Small intestine (tissue), 7 donors: ENCODE measurements at regions not wholly inside any gene's neighbourhood (a gene's known extent, or its start where the extent isn't known, plus 50 kb on each side); places are given as distances from the start of the nearest gene placed in this dataset.
A peak's percentile ranks its signal among the peaks of the same experiment; 100 is the strongest.
"Not testable (repeated sequence)": the region's sequence is repeated elsewhere in the genome, so short reads cannot be mapped to it uniquely, and the experiment has no call there.

Experiments
- DNase-seq, 2 donors: peaks; one replicate each; pipeline versions ENCODE4 v3.0.0 to v3.0.0-alpha.2; 2013
- FAIRE-seq: peaks from 2 replicates; lab custom pipeline; 2012; peaks lifted over from hg19 to GRCh38; lab: Jason Lieb, UNC
- H3K27ac ChIP-seq, 3 donors: one replicate each; pipeline ENCODE4 v1.5.1; 2013; ENCODE audit warnings: low read length in 2 of 3, mild to moderate bottlenecking in 2 of 3, control low read depth in 1 of 3, inconsistent platforms in 1 of 3, low read depth in 1 of 3, moderate library complexity in 1 of 3
- H3K27me3 ChIP-seq, 3 donors: one replicate each; pipeline ENCODE4 v1.6.1; 2013; ENCODE audit warnings: low read length in 3 of 3, inconsistent platforms in 1 of 3; ENCODE audit not compliant: control insufficient read depth in 3 of 3, insufficient read depth in 3 of 3
- H3K36me3 ChIP-seq, 3 donors: one replicate each; pipeline ENCODE4 v1.6.1; 2013; ENCODE audit warnings: low read length in 3 of 3, inconsistent platforms in 1 of 3, low read depth in 1 of 3, mild to moderate bottlenecking in 1 of 3, moderate library complexity in 1 of 3; ENCODE audit not compliant: control insufficient read depth in 3 of 3, insufficient read depth in 2 of 3
- H3K4me1 ChIP-seq, 3 donors: one replicate each; pipeline ENCODE4 v1.6.1; 2013; ENCODE audit warnings: low read length in 2 of 3, inconsistent platforms in 1 of 3, low read depth in 1 of 3, mild to moderate bottlenecking in 1 of 3, moderate library complexity in 1 of 3; ENCODE audit not compliant: control insufficient read depth in 3 of 3, insufficient read depth in 2 of 3
- H3K4me3 ChIP-seq, 3 donors: one replicate each; pipeline ENCODE4 v1.5.1; 2013; ENCODE audit warnings: low read length in 3 of 3, control low read depth in 1 of 3, inconsistent platforms in 1 of 3, low read depth in 1 of 3, mild to moderate bottlenecking in 1 of 3, moderate library complexity in 1 of 3
- H3K9me3 ChIP-seq, 2 donors: one replicate each; pipeline ENCODE4 v1.6.1; 2013; ENCODE audit warnings: low read depth in 1 of 2, low read length in 1 of 2; ENCODE audit not compliant: control insufficient read depth in 2 of 2, insufficient read depth in 1 of 2
- WGBS, 3 donors: extraction: QIAGEN DNeasy Blood & Tissue Kit; methylation state at CpG; one replicate each; pipeline ENCODE4 v1.1.7; 2013; 5-methylcytosine and 5-hydroxymethylcytosine counted together
- donor health status: healthy with polysubstance abuse.
- donor health status: control.
- donor health status: control.
- donor health status: Bipolar disorder and iron deficiency.
- donor health status: healthy.

DNA sequence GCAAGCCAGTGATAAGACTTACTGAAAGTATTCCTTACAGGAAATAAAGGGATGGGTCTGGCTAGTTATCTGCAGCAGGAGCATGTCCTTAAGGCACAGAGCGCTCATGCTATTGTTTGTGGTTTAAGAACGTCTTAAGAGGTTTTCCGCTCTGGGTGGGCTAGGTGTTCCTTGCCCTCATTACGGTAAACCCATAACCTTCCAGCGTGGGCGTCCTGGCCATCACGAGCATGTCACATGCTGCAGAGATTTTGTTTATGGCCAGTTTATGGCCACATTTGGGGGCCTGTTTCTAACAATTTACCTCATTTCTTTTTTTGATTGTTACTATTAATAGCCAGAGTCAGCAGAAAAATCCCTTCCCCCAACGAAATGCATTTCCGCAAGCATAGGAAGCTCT, 61.0 kb upstream of the TNK2 start:
- not testable (repeated sequence) for DNase-seq, H3K27me3 ChIP-seq, H3K27ac ChIP-seq, FAIRE-seq, H3K9me3 ChIP-seq, H3K4me3 ChIP-seq
- Histone ChIP-seq H3K4me1 (peaks cover 0 to 12% (median 0%) of the 10 kb centered on the region in 3 donors), H3K36me3 (peaks cover 2 to 58% (median 15%) of the 10 kb centered on the region in 3 donors)
- 88 to 92% (median 90%) methylated on average over 8 to 9 of the region's 9 CpGs for WGBS, 3 donors

DNA sequence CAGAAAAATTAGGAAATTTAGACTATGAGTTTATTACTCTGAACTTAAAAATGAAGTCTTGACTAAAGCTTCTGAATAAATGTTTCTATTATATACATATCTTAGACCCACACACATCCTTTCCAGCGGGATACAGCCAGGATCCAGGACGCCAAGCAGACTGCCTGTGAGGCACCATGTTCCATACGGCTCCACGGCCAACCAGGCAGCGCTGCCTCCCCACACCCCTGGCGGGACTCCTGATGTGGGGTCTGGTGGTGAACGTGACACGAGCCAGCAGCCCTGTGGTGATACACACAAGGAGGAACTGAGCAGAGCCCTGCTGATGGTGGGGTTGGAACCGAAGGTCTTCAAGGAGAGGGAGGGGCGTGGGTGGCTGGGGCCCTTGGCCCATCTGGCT, 59.8 kb upstream of the TNK2 start:
- not testable (repeated sequence) for H3K9me3 ChIP-seq, H3K4me3 ChIP-seq, DNase-seq, H3K27ac ChIP-seq, H3K27me3 ChIP-seq, FAIRE-seq
- 92 to 96% (median 93%) methylated on average over 8 of the region's 10 CpGs for WGBS, 3 donors
- Histone ChIP-seq H3K4me1 (peaks cover 0 to 12% (median 0%) of the 10 kb centered on the region in 3 donors), H3K36me3 (peaks cover 2 to 51% (median 12%) of the 10 kb centered on the region in 3 donors)

DNA sequence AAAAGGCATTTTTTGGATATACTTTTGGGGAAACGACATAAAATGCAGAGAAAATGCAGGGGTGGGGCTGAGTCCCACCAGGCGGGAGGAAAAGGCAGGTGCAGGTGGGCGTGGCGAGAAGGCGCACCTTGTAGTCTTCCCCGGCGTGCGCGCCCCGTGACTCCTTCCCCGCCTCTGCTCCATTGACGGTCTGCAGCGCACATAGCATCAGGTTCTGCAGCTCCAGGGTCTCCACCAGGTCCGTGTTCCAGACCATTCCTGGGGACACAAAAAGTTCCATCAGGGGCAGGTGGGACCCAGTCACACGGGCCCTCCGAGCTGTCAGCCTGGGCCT, 59.0 kb upstream of the TNK2 start:
- not testable (repeated sequence) for H3K4me3 ChIP-seq, H3K27me3 ChIP-seq, DNase-seq, H3K27ac ChIP-seq, H3K9me3 ChIP-seq, FAIRE-seq
- WGBS, 3 donors, result no CpG with 5 or more reads among the region's 16 CpGs
- peaks cover 0 to 12% (median 0%) of the 10 kb centered on the region in 3 donors for H3K4me1 ChIP-seq
- H3K36me3 ChIP-seq, result peaks cover 2 to 57% (median 12%) of the 10 kb centered on the region in 3 donors

DNA sequence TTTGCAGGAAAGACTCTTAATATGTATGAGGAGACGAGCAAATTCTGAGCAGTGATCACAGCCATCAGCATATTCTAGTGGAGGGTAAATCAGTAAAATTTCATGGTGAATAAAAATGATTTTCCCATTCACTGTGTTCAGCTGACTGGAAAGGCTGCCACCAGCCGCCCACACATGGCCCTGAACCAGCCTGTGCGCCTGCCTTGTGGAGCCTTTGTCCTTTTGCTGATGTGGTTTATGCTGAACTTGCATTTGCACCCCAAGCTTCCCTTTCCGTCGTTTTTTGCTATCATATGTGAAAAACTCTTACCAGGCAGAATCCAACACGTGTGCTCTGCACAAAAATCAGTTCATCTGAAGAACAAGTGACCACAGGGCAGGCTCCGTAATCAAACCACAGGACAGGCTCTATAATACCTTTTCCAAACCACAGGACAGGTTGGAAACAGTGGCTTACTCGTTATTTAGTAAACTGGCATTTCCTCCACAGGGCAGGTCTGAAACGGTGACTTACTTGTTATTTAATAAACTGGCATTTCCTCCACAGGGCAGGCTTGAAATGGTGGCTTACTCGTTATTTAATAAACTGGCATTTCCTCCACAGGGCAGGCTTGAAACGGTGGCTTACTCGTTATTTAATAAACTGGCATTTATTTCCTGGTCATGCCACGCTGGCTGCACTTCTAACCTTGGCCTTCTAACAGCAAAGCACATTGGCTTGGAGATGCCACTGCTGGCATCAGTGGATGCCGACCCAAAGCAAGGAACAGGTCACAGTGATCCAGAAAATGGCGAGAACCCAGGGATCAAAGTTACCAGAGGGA, 58.4 kb upstream of the TNK2 start:
- H3K9me3 ChIP-seq, H3K27me3 ChIP-seq, H3K4me3 ChIP-seq, FAIRE-seq, DNase-seq: not testable (repeated sequence)
- 47 to 71% (median 54%) methylated on average over 12 to 13 of the region's 15 CpGs for WGBS, 3 donors
- peak overlapping the region in 2 of 3 donors; percentile 41 to 85 for H3K27ac ChIP-seq
- peaks cover 0 to 12% (median 0%) of the 10 kb centered on the region in 3 donors for H3K4me1 ChIP-seq
- H3K36me3 ChIP-seq, result peaks cover 2 to 57% (median 10%) of the 10 kb centered on the region in 3 donors

DNA sequence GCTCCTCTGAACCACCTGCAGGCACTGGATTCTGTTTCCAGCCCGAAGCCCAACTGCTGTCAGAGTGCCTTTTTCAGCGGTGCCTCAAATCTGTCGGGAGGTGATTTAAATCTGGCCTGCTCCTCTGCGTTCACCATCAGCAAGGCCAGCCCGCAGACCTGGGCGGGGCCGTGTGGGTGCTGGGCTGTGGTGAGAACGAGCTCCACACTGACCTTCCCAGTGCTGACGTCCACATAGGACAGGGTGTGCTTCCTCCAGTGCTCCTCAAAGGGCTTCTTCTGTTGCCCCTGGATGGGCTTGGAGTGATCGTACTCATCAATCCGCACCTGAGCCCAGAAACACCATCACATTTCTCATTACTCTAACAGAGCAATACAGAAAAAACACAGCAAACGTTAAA, 56.9 kb upstream of the TNK2 start:
- H3K36me3 ChIP-seq, result peaks cover 2 to 54% (median 6%) of the 10 kb centered on the region in 3 donors
- peak overlapping the region; percentile 90 to 92 (median 92) for H3K27ac ChIP-seq
- H3K4me1 ChIP-seq, result peaks cover 0 to 12% (median 0%) of the 10 kb centered on the region in 3 donors
- WGBS, 3 donors, result 57 to 81% (median 75%) methylated on average over 11 to 12 of the region's 12 CpGs
- not testable (repeated sequence) for H3K4me3 ChIP-seq, H3K9me3 ChIP-seq, FAIRE-seq, H3K27me3 ChIP-seq
- DNase-seq, result peak in 1 of 2 donors; percentile 53

DNA sequence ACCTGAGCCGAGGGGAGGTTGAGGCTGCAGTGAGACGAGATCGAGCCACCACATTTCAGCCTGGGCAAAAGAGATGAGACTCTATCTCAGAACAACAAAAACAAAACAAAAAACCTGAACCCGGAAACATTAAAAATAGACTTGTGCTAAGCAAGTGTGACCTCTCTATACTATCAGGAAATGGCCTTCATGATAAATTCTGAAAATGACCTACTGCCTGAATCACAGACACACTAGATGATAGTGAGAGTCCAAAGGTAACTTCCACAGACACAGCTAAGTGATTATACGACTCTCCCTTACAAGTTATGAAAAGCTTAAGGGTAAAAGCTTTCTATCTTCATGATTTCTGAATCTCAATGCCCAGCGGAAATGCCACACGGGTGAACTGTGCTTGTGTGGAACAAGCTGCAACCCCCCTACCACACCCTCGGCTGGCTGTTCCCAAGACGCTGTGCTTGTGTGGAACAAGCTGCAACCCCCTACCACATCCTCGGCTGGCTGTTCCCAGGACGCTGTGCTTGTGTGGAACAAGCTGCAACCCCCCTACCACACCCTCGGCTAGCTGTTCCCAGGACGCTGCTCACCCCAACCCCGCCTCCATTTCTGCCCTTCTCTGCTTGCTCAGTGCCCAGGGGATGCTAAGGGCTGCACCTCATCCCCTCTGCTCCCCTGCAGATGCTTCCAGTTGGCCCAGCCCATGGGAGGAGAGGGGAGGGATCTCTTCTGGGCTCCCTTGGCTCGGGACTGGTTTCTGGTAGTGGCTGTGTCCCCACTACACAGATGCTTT, 56.2 kb upstream of the TNK2 start:
- not testable (repeated sequence) for FAIRE-seq, H3K9me3 ChIP-seq, H3K4me3 ChIP-seq, H3K27me3 ChIP-seq
- 30 to 67% (median 58%) methylated on average over 15 of the region's 15 CpGs for WGBS, 3 donors
- peak; percentile 38 to 72 for DNase-seq
- Histone ChIP-seq H3K27ac (peak overlapping the region; percentile 90 to 92 (median 92)), H3K36me3 (peaks cover 2 to 51% (median 4%) of the 10 kb centered on the region in 3 donors), H3K4me1 (peaks cover 0 to 12% (median 0%) of the 10 kb centered on the region in 3 donors)

DNA sequence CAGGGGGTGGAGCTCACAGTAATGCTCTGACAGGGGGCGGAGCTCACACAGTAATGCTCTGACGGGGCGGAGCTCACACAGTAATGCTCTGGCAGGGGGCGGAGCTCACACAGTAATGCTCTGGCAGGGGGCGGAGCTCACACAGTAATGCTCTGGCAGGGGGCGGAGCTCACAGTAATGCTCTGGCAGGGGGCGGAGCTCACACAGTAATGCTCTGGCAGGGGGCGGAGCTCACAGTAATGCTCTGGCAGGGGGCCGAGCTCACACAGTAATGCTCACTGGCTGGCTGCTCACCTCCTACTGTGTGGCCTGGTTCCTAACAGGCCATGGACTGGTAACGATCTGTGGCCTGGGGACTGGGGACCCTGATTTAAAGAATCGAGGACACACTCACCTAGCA, 53.9 kb upstream of the TNK2 start:
- not testable (repeated sequence) for H3K27ac ChIP-seq, DNase-seq, FAIRE-seq, H3K9me3 ChIP-seq, H3K4me3 ChIP-seq, H3K27me3 ChIP-seq
- WGBS, 3 donors, result 96 to 98% (median 97%) methylated on average over 11 of the region's 11 CpGs
- Histone ChIP-seq H3K4me1 (peaks cover 0 to 17% (median 0%) of the 10 kb centered on the region in 3 donors), H3K36me3 (peaks cover 0 to 53% (median 2%) of the 10 kb centered on the region in 3 donors)
